ENCODE measurements at regions not wholly inside any gene's neighbourhood (a gene's known extent, or its start where the extent isn't known, plus 50 kb on each side); places are given as distances from the start of the nearest gene placed in this dataset.

DNA sequence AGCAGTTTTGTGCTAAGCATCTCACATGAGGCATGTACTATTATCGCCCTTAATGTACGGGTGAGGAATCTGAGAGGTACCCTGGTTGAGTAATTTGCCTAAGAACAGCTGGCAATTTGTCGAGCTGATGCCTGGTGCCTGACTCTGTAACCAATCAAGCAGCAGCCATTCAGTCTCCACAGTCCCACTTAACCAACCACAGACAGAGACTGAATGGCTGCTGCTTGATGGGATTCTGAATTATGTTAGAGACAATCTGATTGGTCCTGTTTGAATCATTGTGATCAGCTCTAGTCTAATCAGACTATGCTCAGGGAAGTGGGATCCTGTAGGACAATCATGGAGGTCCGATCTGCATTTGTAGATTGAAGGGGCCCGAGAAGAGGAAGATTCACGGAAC is 447.0 kb downstream of the SHISA9 start:
- TF ChIP-seq, protein P1, sequence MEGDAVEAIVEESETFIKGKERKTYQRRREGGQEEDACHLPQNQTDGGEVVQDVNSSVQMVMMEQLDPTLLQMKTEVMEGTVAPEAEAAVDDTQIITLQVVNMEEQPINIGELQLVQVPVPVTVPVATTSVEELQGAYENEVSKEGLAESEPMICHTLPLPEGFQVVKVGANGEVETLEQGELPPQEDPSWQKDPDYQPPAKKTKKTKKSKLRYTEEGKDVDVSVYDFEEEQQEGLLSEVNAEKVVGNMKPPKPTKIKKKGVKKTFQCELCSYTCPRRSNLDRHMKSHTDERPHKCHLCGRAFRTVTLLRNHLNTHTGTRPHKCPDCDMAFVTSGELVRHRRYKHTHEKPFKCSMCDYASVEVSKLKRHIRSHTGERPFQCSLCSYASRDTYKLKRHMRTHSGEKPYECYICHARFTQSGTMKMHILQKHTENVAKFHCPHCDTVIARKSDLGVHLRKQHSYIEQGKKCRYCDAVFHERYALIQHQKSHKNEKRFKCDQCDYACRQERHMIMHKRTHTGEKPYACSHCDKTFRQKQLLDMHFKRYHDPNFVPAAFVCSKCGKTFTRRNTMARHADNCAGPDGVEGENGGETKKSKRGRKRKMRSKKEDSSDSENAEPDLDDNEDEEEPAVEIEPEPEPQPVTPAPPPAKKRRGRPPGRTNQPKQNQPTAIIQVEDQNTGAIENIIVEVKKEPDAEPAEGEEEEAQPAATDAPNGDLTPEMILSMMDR (IDR thresholded peaks at IDR 0.05; ENCODE audit: extremely low read depth in 1 of 2, insufficient read depth in 1 of 2, low read depth in 1 of 2, low read length in 2 of 2): no peak
- no peak for TF ChIP-seq EZH2 (IDR thresholded peaks at IDR 0.05; ENCODE audit: borderline replicate concordance, low read depth, low read length, severe bottlenecking)
- no peak for TF ChIP-seq POLR2A (IDR thresholded peaks at IDR 0.05; ENCODE audit: low read depth, low read length)
- no peak for TF ChIP-seq MYC (IDR thresholded peaks at IDR 0.05; ENCODE audit: low read depth, low read length)
- TF ChIP-seq, protein P2, sequence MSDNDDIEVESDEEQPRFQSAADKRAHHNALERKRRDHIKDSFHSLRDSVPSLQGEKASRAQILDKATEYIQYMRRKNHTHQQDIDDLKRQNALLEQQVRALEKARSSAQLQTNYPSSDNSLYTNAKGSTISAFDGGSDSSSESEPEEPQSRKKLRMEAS (IDR thresholded peaks at IDR 0.05; ENCODE audit: insufficient read depth, insufficient read length): no peak

All from endothelial cell of umbilical vein (primary cell).